ENCODE measurements at regions not wholly inside any gene's neighbourhood (a gene's known extent, or its start where the extent isn't known, plus 50 kb on each side); places are given as distances from the start of the nearest gene placed in this dataset.

DNA sequence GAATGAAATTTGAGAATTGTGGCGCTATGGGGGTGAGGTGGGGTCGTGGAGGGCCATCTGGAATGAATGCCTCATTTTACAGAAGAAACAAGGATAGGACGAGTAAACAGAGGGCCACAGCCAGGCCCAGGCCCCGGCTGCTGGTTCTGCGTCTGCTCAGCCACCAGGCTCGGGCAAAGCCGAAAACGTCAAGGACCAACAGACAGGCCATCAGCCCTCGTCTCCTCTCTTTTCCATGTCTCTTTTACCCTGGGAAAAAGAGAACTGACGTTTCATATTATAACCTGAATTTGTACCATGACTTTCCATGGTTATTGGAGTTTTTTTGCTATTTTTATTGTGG, 212.4 kb upstream of the ARID1B start:
- Mint-ChIP-seq H3K4me3 (ENCODE audit: low read depth, unreplicated experiment) (no peak overlapping the region), H3K4me1 (ENCODE audit: low read depth, unreplicated experiment) (no peaks in the 10 kb centered on the region), H3K27ac (ENCODE audit: unreplicated experiment) (no peak overlapping the region), H3K36me3 (ENCODE audit: insufficient read depth, unreplicated experiment) (no peaks in the 10 kb centered on the region), H3K27me3 (ENCODE audit: unreplicated experiment) (no peaks in the 10 kb centered on the region), H3K9me3 (ENCODE audit: low read depth, unreplicated experiment) (no peaks in the 10 kb centered on the region)
- CTCF ChIA-PET: no interaction called here
- TF ChIP-seq, protein P1, sequence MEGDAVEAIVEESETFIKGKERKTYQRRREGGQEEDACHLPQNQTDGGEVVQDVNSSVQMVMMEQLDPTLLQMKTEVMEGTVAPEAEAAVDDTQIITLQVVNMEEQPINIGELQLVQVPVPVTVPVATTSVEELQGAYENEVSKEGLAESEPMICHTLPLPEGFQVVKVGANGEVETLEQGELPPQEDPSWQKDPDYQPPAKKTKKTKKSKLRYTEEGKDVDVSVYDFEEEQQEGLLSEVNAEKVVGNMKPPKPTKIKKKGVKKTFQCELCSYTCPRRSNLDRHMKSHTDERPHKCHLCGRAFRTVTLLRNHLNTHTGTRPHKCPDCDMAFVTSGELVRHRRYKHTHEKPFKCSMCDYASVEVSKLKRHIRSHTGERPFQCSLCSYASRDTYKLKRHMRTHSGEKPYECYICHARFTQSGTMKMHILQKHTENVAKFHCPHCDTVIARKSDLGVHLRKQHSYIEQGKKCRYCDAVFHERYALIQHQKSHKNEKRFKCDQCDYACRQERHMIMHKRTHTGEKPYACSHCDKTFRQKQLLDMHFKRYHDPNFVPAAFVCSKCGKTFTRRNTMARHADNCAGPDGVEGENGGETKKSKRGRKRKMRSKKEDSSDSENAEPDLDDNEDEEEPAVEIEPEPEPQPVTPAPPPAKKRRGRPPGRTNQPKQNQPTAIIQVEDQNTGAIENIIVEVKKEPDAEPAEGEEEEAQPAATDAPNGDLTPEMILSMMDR (IDR thresholded peaks at IDR 0.05; ENCODE audit: unreplicated experiment): no peak
- intact Hi-C loops (cut with micrococcal nuclease; ENCODE audit: unreplicated experiment): loop anchor here (10.0 kb wide), 1 partner anchor 220 kb away; no protein-coding TSS in a partner anchor
- no TSS peak for BruUV-seq (replicated peaks)
- DNase-seq: no peak

DNA sequence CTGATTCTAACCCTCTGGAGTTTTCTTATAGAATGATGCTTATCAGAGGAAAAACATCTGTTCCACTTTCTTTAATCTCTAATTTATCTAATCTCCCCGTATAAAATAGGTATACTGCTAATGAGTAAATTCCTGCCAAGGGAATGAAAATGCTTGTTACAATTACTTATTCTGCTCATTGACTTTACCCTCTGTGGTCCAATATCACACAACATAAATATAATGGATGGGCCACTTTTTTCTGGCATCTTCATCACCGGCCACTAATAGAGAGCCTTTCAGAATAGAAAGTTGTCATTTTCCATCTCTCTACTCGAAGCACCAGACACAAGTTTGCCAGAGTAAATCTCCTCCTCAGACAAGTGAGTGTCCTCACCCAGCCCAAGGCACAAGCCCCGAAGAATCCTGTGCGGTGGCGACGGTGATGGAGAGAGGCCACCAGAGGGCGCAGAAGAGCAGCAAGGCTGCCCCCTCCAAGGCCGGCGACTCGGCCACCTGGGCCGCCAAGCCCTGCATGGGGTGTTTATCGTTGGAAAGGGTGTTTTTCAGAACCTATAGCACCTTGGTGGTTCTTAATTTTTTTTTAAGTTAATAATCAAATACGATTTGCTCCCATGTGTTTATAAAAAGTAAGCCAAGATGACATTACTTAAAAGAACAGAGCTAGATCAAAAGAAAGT, 212.9 kb upstream of the ARID1B start:
- H3K9me3 Mint-ChIP-seq (ENCODE audit: low read depth, unreplicated experiment): no peaks in the 10 kb centered on the region
- CTCF ChIA-PET: no interaction called here
- H3K27me3 Mint-ChIP-seq (ENCODE audit: unreplicated experiment): no peaks in the 10 kb centered on the region
- DNase-seq: peak; percentile 76
- no peaks in the 10 kb centered on the region for H3K4me1 Mint-ChIP-seq (ENCODE audit: low read depth, unreplicated experiment)
- no peak overlapping the region for H3K4me3 Mint-ChIP-seq (ENCODE audit: low read depth, unreplicated experiment)
- H3K27ac Mint-ChIP-seq (ENCODE audit: unreplicated experiment): no peak overlapping the region
- no peaks in the 10 kb centered on the region for H3K36me3 Mint-ChIP-seq (ENCODE audit: insufficient read depth, unreplicated experiment)
- TF ChIP-seq, protein P1 (IDR thresholded peaks at IDR 0.05; ENCODE audit: unreplicated experiment): peak; percentile 84
- intact Hi-C loops (cut with micrococcal nuclease; ENCODE audit: unreplicated experiment): loop anchor here (10.0 kb wide), 1 partner anchor 221 kb away; no protein-coding TSS in a partner anchor
- BruUV-seq (replicated peaks): no TSS peak

DNA sequence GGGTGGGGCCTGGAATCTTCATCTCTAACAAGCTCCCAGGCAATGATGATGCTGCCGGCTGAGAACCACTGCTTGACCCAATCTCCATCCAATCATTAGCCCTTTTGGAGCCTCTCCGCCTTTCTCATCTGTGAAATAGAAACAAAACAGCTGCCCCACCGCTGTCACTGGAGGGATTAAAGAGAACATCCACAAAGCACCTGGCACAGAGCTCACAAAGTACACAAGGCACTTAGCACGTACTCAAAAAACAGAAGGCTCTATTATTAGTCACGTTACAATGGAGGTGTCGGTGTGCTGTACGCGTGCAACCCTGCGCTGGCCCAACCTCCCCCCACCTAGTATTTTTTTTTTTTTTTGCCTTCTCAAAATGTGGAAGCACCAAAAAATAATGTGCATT, 213.5 kb upstream of the ARID1B start:
- no peak overlapping the region for H3K4me3 Mint-ChIP-seq (ENCODE audit: low read depth, unreplicated experiment)
- H3K27me3 Mint-ChIP-seq (ENCODE audit: unreplicated experiment): no peaks in the 10 kb centered on the region
- no peak overlapping the region for H3K27ac Mint-ChIP-seq (ENCODE audit: unreplicated experiment)
- intact Hi-C loops (cut with micrococcal nuclease; ENCODE audit: unreplicated experiment): loop anchor here (10.0 kb wide), 1 partner anchor 221 kb away; no protein-coding TSS in a partner anchor
- H3K4me1 Mint-ChIP-seq (ENCODE audit: low read depth, unreplicated experiment): no peaks in the 10 kb centered on the region
- BruUV-seq (replicated peaks): no TSS peak
- no peaks in the 10 kb centered on the region for H3K9me3 Mint-ChIP-seq (ENCODE audit: low read depth, unreplicated experiment)
- CTCF ChIA-PET: interaction anchor here (0.7 kb wide), 1 partner anchor 369 kb away, joined by 4 read pairs; no protein-coding TSS in a partner anchor
- no peak for DNase-seq
- H3K36me3 Mint-ChIP-seq (ENCODE audit: insufficient read depth, unreplicated experiment): no peaks in the 10 kb centered on the region
- TF ChIP-seq, protein P1 (IDR thresholded peaks at IDR 0.05; ENCODE audit: unreplicated experiment): no peak

DNA sequence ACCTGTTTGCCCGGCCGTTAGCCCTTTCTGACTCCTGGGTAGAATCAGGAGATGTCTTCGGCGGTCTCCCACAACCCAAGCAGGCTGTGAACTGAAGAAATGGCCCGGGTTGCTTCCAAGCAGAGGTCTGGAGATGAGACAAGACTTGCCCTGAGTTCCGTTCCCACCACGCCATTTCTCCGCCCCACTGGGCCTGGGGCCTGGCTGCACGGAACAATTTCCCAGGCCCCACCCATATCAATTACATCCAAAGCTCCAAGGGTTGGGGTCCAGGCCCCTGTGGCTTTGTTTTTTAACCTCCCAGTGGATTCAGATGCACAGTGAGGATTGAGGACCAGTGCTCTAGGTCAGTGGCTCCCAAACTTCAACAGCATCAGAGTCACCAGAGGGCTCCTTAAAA, 214.5 kb upstream of the ARID1B start:
- Mint-ChIP-seq H3K36me3 (ENCODE audit: insufficient read depth, unreplicated experiment) (no peaks in the 10 kb centered on the region), H3K4me3 (ENCODE audit: low read depth, unreplicated experiment) (no peak overlapping the region), H3K9me3 (ENCODE audit: low read depth, unreplicated experiment) (no peaks in the 10 kb centered on the region), H3K4me1 (ENCODE audit: low read depth, unreplicated experiment) (no peaks in the 10 kb centered on the region), H3K27ac (ENCODE audit: unreplicated experiment) (no peak overlapping the region), H3K27me3 (ENCODE audit: unreplicated experiment) (no peaks in the 10 kb centered on the region)
- intact Hi-C loops (cut with micrococcal nuclease; ENCODE audit: unreplicated experiment): loop anchor here (10.0 kb wide), 1 partner anchor 222 kb away; no protein-coding TSS in a partner anchor
- BruUV-seq (replicated peaks): no TSS peak
- TF ChIP-seq, protein P1 (IDR thresholded peaks at IDR 0.05; ENCODE audit: unreplicated experiment): no peak
- no peak for DNase-seq
- CTCF ChIA-PET: no interaction called here
